Thyroid gland (tissue), 4 donors: ENCODE measurements at regions not wholly inside any gene's neighbourhood (a gene's known extent, or its start where the extent isn't known, plus 50 kb on each side); places are given as distances from the start of the nearest gene placed in this dataset.

Source experiments
- CTCF ChIP-seq, 6 experiments: fragments of 200-600 bp in 3 of 6; fragments of 450-650 bp in 3 of 6; sonication (generic) in 3 of 6; IDR thresholded peaks; one replicate each; pipeline ENCODE4 v1.5.1; 2016 to 2019; ENCODE audit warnings: antibody characterized with exemption in 6 of 6, mild to moderate bottlenecking in 2 of 6, inconsistent platforms in 1 of 6, moderate library complexity in 1 of 6
- POLR2A ChIP-seq, 2 donors: fragments of 450-650 bp; IDR thresholded peaks; one replicate each; pipeline ENCODE4 v1.6.1; 2017; ENCODE audit warnings: antibody characterized with exemption in 2 of 2, mild to moderate bottlenecking in 2 of 2, moderate library complexity in 1 of 2

DNA sequence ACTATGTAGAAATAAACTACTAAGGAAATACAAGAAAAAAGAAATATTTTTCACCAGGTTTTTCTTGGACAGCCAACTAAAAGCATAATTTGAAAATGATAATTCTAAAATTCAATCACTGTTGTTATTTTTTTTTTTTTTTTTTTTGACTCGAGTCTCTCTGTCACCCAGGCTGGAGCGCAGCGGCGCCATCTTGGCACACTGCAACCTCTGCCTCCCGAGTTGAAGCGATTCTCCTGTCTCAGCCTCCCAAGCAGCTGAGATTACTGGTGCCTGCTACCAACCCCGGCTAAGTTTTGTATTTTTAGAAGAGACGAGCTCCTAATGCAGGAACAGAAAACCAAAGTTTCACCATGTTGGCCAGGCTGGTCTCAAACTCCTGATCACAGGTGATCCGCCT, 122.3 kb upstream of the UGT8 start:
- TF ChIP-seq CTCF (IDR thresholded peaks at IDR 0.05) (no peak), POLR2A (IDR thresholded peaks at IDR 0.05) (no peak)
